Lung (tissue), 11 donors: ENCODE measurements at regions not wholly inside any gene's neighbourhood (a gene's known extent, or its start where the extent isn't known, plus 50 kb on each side); places are given as distances from the start of the nearest gene placed in this dataset.

Experiments used
- ATAC-seq: fragments of 200-7000 bp; cut with Tn5 transposase; one replicate; pipeline ENCODE4 v1.9.1; 2020; ENCODE audit warnings: moderate number of reproducible peaks; ENCODE audit not compliant: insufficient read depth, low FRiP score
- DNase-seq, 3 donors: peaks; one replicate each; pipeline ENCODE4 v3.0.0-alpha.2; 2013 to 2017
- H3K27ac ChIP-seq, 2 donors: one replicate each; pipeline ENCODE4 v1.5.1; 2013; ENCODE audit warnings: mild to moderate bottlenecking in 2 of 2, moderate library complexity in 2 of 2, control low read depth in 1 of 2, inconsistent platforms in 1 of 2, low read depth in 1 of 2, low read length in 1 of 2
- H3K27me3 ChIP-seq, 3 donors: one replicate each; pipeline ENCODE4 v1.5.1; 2013; ENCODE audit warnings: low read length in 2 of 3; ENCODE audit not compliant: control insufficient read depth in 3 of 3, insufficient read depth in 3 of 3
- H3K36me3 ChIP-seq, 4 donors: one replicate each; pipeline ENCODE4 v1.5.1; 2013; ENCODE audit warnings: low read length in 4 of 4, mild to moderate bottlenecking in 1 of 4, moderate library complexity in 1 of 4; ENCODE audit not compliant: control insufficient read depth in 4 of 4, insufficient read depth in 4 of 4
- H3K4me1 ChIP-seq, 5 donors: one replicate each; pipeline ENCODE4 v1.5.1; 2013; ENCODE audit warnings: low read length in 5 of 5, mild to moderate bottlenecking in 2 of 5, moderate library complexity in 1 of 5; ENCODE audit not compliant: control insufficient read depth in 5 of 5, insufficient read depth in 5 of 5
- H3K4me3 ChIP-seq: one replicate; pipeline ENCODE4 v1.5.1; 2013; ENCODE audit warnings: mild to moderate bottlenecking, control low read depth, moderate library complexity
- H3K9ac ChIP-seq, 2 donors: one replicate each; pipeline ENCODE4 v1.5.1; 2013; ENCODE audit warnings: low read length in 2 of 2, control low read depth in 1 of 2; ENCODE audit not compliant: insufficient read depth in 1 of 2
- H3K9me3 ChIP-seq, 4 donors: one replicate each; pipeline ENCODE4 v1.5.1; 2013; ENCODE audit warnings: low read length in 3 of 4, mild to moderate bottlenecking in 1 of 4, moderate library complexity in 1 of 4; ENCODE audit not compliant: control insufficient read depth in 4 of 4, insufficient read depth in 3 of 4
- CTCF ChIP-seq: IDR thresholded peaks from 2 replicates; pipeline ENCODE4 v1.5.1; 2012; ENCODE audit warnings: mild to moderate bottlenecking; ENCODE audit errors: control extremely low read depth, extremely low read depth
- WGBS, 2 donors: extraction: QIAGEN DNeasy Blood & Tissue Kit; methylation state at CpG; one replicate each; pipeline ENCODE4 v1.1.7; 2013; 5-methylcytosine and 5-hydroxymethylcytosine counted together
- donor health status: control.
- donor health status: control.
- donor health status: Bipolar disorder and iron deficiency.
- donor health status: healthy.
- donor health status: DM: yes; HTN: yes; CAD: no.

GRCh38 chr11:38138972-38139371 is 1540.9 kb upstream of the RAG2 start:
- Histone ChIP-seq H3K4me3 (no peak overlapping the region), H3K9ac (no peak overlapping the region), H3K4me1 (no peaks in the 10 kb centered on the region), H3K9me3 (peaks cover 0 to 5% (median 0%) of the 10 kb centered on the region in 4 donors), H3K27me3 (no peaks in the 10 kb centered on the region), H3K27ac (no peak overlapping the region), H3K36me3 (no peaks in the 10 kb centered on the region)
- DNase-seq (no peak), ATAC-seq (no peak)
- no peak for TF ChIP-seq CTCF
- 88 to 96% methylated on average over 2 of the region's 2 CpGs for WGBS, 2 donors

- Histone ChIP-seq H3K27me3 (no peaks in the 10 kb centered on the region), H3K4me1 (no peaks in the 10 kb centered on the region), H3K4me3 (no peak overlapping the region), H3K9me3 (peaks cover 0 to 5% (median 0%) of the 10 kb centered on the region in 4 donors), H3K27ac (no peak overlapping the region), H3K36me3 (no peaks in the 10 kb centered on the region), H3K9ac (no peak overlapping the region)
- ATAC-seq (no peak), DNase-seq (no peak)
- WGBS, 2 donors, result 91 to 93% methylated on average over 6 of the region's 6 CpGs
- TF ChIP-seq CTCF, result no peak
Measured at GRCh38 chr11:38136887-38137286, 1538.9 kb upstream of the RAG2 start.

GRCh38 chr11:38131535-38131934 is 1533.5 kb upstream of the RAG2 start:
- TF ChIP-seq CTCF, result no peak
- WGBS, 2 donors, result 49 to 62% methylated on average over 1 of the region's 1 CpG
- ATAC-seq (no peak), DNase-seq (peak in 2 of 3 donors; percentile 3 to 5)
- Histone ChIP-seq H3K27me3 (no peaks in the 10 kb centered on the region), H3K27ac (no peak overlapping the region), H3K9ac (no peak overlapping the region), H3K4me1 (peaks cover 0 to 8% (median 0%) of the 10 kb centered on the region in 5 donors), H3K9me3 (no peaks in the 10 kb centered on the region), H3K4me3 (no peak overlapping the region), H3K36me3 (no peaks in the 10 kb centered on the region)

- Histone ChIP-seq H3K9me3 (no peaks in the 10 kb centered on the region), H3K4me3 (no peak overlapping the region), H3K9ac (no peak overlapping the region), H3K4me1 (peaks cover 0 to 8% (median 0%) of the 10 kb centered on the region in 5 donors), H3K27ac (no peak overlapping the region), H3K27me3 (no peaks in the 10 kb centered on the region), H3K36me3 (no peaks in the 10 kb centered on the region)
- ATAC-seq (no peak), DNase-seq (peak in 2 of 3 donors; percentile 60 to 61)
- TF ChIP-seq CTCF, result no peak
- 51 to 61% methylated on average over 3 of the region's 3 CpGs for WGBS, 2 donors
Measured at GRCh38 chr11:38130976-38131375, 1532.9 kb upstream of the RAG2 start.
